ENCODE measurements at regions not wholly inside any gene's neighbourhood (a gene's known extent, or its start where the extent isn't known, plus 50 kb on each side); places are given as distances from the start of the nearest gene placed in this dataset.

DNA sequence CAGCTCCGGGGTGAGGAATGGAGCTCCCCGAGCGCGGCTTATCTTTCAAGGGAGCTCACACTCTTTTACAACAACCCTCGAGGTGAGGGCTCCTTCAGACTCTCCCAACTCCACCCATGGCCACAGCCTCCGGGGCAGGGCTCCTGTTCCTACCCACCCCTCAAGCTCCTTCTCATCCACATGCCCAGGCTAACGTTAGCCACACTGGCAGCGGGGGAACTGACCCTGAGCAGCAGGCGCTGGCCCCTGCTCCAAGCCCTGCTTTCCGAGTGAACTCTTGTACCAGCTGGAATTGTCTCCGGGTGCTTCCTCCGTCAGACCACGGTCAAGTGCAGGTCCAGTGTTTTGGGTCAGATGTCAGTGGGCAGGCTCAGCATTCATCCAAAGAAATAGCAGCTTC, 89.4 kb downstream of the ANKRD10 start:
- no peak overlapping the region for H3K9ac ChIP-seq (ENCODE audit: low read length in 5 of 5)
- no peak overlapping the region for H3K4me3 ChIP-seq (ENCODE audit: low read depth in 1 of 5, low read length in 5 of 5)
- H3K4me1 ChIP-seq (ENCODE audit: control insufficient read depth in 5 of 5, insufficient read depth in 5 of 5, low read length in 5 of 5): no peaks in the 10 kb centered on the region
- no peak overlapping the region for H3K27ac ChIP-seq (ENCODE audit: low read depth, low read length)
- peaks cover 0 to 6% (median 2%) of the 10 kb centered on the region in 5 donors for H3K27me3 ChIP-seq (ENCODE audit: control insufficient read depth in 5 of 5, insufficient read depth in 4 of 5, low read length in 5 of 5)
- H3K9me3 ChIP-seq (ENCODE audit: control insufficient read depth in 5 of 5, low read length in 5 of 5): no peaks in the 10 kb centered on the region
- no peaks in the 10 kb centered on the region for H3K36me3 ChIP-seq (ENCODE audit: control insufficient read depth in 5 of 5, insufficient read depth in 5 of 5, low read length in 5 of 5)

GRCh38 chr13:110826101-110826500, 88.8 kb downstream of the ANKRD10 start:
- H3K27ac ChIP-seq (ENCODE audit: low read depth, low read length): no peak overlapping the region
- peaks cover 0 to 10% (median 6%) of the 10 kb centered on the region in 5 donors for H3K27me3 ChIP-seq (ENCODE audit: control insufficient read depth in 5 of 5, insufficient read depth in 4 of 5, low read length in 5 of 5)
- no peaks in the 10 kb centered on the region for H3K4me1 ChIP-seq (ENCODE audit: control insufficient read depth in 5 of 5, insufficient read depth in 5 of 5, low read length in 5 of 5)
- no peak overlapping the region for H3K4me3 ChIP-seq (ENCODE audit: low read depth in 1 of 5, low read length in 5 of 5)
- no peaks in the 10 kb centered on the region for H3K36me3 ChIP-seq (ENCODE audit: control insufficient read depth in 5 of 5, insufficient read depth in 5 of 5, low read length in 5 of 5)
- no peaks in the 10 kb centered on the region for H3K9me3 ChIP-seq (ENCODE audit: control insufficient read depth in 5 of 5, low read length in 5 of 5)
- H3K9ac ChIP-seq (ENCODE audit: low read length in 5 of 5): no peak overlapping the region

DNA sequence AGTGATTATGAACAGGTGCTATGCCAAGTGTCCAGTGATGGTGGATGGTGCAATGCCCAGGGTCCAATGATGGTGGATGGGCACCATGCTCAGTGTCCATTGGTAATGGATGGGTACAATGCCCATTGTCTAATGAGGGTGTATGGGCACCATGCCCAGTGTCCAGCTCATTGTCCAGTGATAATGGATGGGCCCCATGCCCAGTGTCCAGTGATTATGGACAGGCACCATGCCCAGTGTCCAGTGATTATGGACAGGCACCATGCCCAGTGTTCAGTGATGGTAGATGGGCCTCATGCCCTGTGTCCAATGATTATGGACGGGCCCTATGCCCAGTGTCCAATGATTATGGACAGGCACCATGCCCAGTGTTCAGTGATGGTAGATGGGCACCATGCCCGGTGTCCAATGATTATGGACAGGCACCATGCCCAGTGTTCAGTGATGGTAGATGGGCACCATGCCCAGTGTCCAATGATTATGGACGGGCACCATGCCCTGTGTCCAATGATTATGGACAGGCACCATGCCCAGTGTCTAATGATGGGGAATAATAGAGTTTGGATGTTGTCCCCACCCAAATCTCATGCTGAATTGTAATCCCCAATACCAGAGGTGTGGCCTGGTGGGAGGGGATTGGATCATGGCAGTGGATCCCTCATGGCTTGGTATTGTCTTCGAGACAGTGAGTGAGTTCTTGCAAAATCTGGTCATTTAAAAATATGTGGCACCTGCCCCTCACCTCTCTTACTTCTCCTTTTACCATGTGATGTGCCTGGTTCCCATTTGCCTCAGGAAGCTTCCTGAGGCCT, 87.8 kb downstream of the ANKRD10 start:
- Histone ChIP-seq H3K9me3 (ENCODE audit: control insufficient read depth in 5 of 5, low read length in 5 of 5) (no peaks in the 10 kb centered on the region), H3K36me3 (ENCODE audit: control insufficient read depth in 5 of 5, insufficient read depth in 5 of 5, low read length in 5 of 5) (no peaks in the 10 kb centered on the region), H3K27me3 (ENCODE audit: control insufficient read depth in 5 of 5, insufficient read depth in 4 of 5, low read length in 5 of 5) (peaks cover 3 to 16% (median 8%) of the 10 kb centered on the region in 5 donors), H3K27ac (ENCODE audit: low read depth, low read length) (no peak overlapping the region), H3K4me3 (ENCODE audit: low read depth in 1 of 5, low read length in 5 of 5) (no peak overlapping the region), H3K4me1 (ENCODE audit: control insufficient read depth in 5 of 5, insufficient read depth in 5 of 5, low read length in 5 of 5) (no peaks in the 10 kb centered on the region), H3K9ac (ENCODE audit: low read length in 5 of 5) (no peak overlapping the region)
